H9 (cell line): ENCODE measurements at regions not wholly inside any gene's neighbourhood (a gene's known extent, or its start where the extent isn't known, plus 50 kb on each side); places are given as distances from the start of the nearest gene placed in this dataset.

ENCODE experiments used
- DNase-seq: peaks from one replicate; pipeline ENCODE4 v3.0.0-alpha.2; 2017
- H2AFZ ChIP-seq: one replicate; pipeline ENCODE4 v1.6.1; 2013; ENCODE audit warnings: mild to moderate bottlenecking, low read length, control low read depth, moderate library complexity
- H2AK5ac ChIP-seq: 2 replicates; pipeline ENCODE4 v1.6.1; 2013; ENCODE audit warnings: low read length, control low read depth, mixed read lengths; ENCODE audit not compliant: insufficient read length
- H2BK120ac ChIP-seq: one replicate; pipeline ENCODE4 v1.6.1; 2013; ENCODE audit warnings: low read depth, mild to moderate bottlenecking, low read length, control low read depth, inconsistent platforms; ENCODE audit not compliant: poor library complexity, severe bottlenecking
- H2BK12ac ChIP-seq: 2 replicates; pipeline ENCODE4 v1.6.1; 2013; ENCODE audit warnings: low read length, control low read depth, mixed read lengths, low read depth; ENCODE audit not compliant: insufficient read length
- H2BK15ac ChIP-seq: 2 replicates; pipeline ENCODE4 v1.6.1; 2013; ENCODE audit warnings: low read depth, low read length, control low read depth
- H2BK20ac ChIP-seq: one replicate; pipeline ENCODE4 v1.6.1; 2013; ENCODE audit warnings: low read depth, mild to moderate bottlenecking, low read length, control low read depth, inconsistent platforms; ENCODE audit not compliant: poor library complexity, severe bottlenecking
- H2BK5ac ChIP-seq: 2 replicates; pipeline ENCODE4 v1.6.1; 2013; ENCODE audit warnings: low read length, control low read depth, mixed read lengths; ENCODE audit not compliant: insufficient read length
- H3K14ac ChIP-seq: 2 replicates; pipeline ENCODE4 v1.6.1; 2013; ENCODE audit warnings: low read length, control low read depth; ENCODE audit not compliant: insufficient read depth
- H3K18ac ChIP-seq: 2 replicates; pipeline ENCODE4 v1.6.1; 2013; ENCODE audit warnings: low read depth, mild to moderate bottlenecking, mixed read lengths, low read length, control low read depth; ENCODE audit not compliant: insufficient read length
- H3K23ac ChIP-seq: 2 replicates; pipeline ENCODE4 v1.6.1; 2013; ENCODE audit warnings: low read length, control low read depth, mixed read lengths, low read depth; ENCODE audit not compliant: insufficient read length
- H3K23me2 ChIP-seq: 2 replicates; pipeline ENCODE4 v1.6.1; 2013; ENCODE audit warnings: low read depth, mild to moderate bottlenecking, mixed read lengths, low read length, control low read depth; ENCODE audit not compliant: insufficient read length, poor library complexity, severe bottlenecking
- H3K27ac ChIP-seq: 2 replicates; pipeline ENCODE4 v1.5.1; 2013; ENCODE audit warnings: low read length, control low read depth, mixed read lengths, low read depth; ENCODE audit not compliant: insufficient read length
- H3K27me3 ChIP-seq: 2 replicates; pipeline ENCODE4 v1.6.1; 2013; ENCODE audit warnings: low read length, control low read depth, inconsistent platforms; ENCODE audit not compliant: insufficient read depth
- H3K4ac ChIP-seq: 2 replicates; pipeline ENCODE4 v1.6.1; 2013; ENCODE audit warnings: low read depth, mild to moderate bottlenecking, control low read depth, inconsistent platforms, low read length, moderate library complexity
- H3K4me1 ChIP-seq: 2 replicates; pipeline ENCODE4 v1.6.1; 2013; ENCODE audit warnings: low read length, control low read depth, inconsistent platforms; ENCODE audit not compliant: insufficient read depth
- H3K4me2 ChIP-seq: 2 replicates; pipeline ENCODE4 v1.6.1; 2013; ENCODE audit warnings: low read length, control low read depth, mixed read lengths; ENCODE audit not compliant: insufficient read length, insufficient read depth
- H3K56ac ChIP-seq: 2 replicates; pipeline ENCODE4 v1.6.1; 2013; ENCODE audit warnings: low read depth, mild to moderate bottlenecking, mixed read lengths, low read length, control low read depth; ENCODE audit not compliant: insufficient read length
- H3K79me1 ChIP-seq: 2 replicates; pipeline ENCODE4 v1.6.1; 2013; ENCODE audit warnings: low read depth, mild to moderate bottlenecking, moderate library complexity, low read length, control low read depth, inconsistent platforms; ENCODE audit not compliant: insufficient read depth, poor library complexity, severe bottlenecking
- H3K79me2 ChIP-seq: 2 replicates; pipeline ENCODE4 v1.6.1; 2013; ENCODE audit warnings: low read length, control low read depth, inconsistent platforms; ENCODE audit not compliant: insufficient read depth
- H3K9ac ChIP-seq: 2 replicates; pipeline ENCODE4 v1.6.1; 2013; ENCODE audit warnings: low read length, control low read depth, mixed read lengths; ENCODE audit not compliant: insufficient read length; ENCODE audit errors: extremely low read depth
- H3K9me3 ChIP-seq: one replicate; pipeline ENCODE4 v1.6.1; 2013; ENCODE audit warnings: low read depth, low read length, inconsistent platforms; ENCODE audit not compliant: control insufficient read depth
- H3T11ph ChIP-seq: one replicate; pipeline ENCODE4 v1.6.1; 2013; ENCODE audit warnings: mild to moderate bottlenecking, low read length, control low read depth, inconsistent platforms
- H4K20me1 ChIP-seq: one replicate; pipeline ENCODE4 v1.6.1; 2013; ENCODE audit not compliant: control insufficient read depth, insufficient read length, insufficient read depth
- H4K5ac ChIP-seq: 2 replicates; pipeline ENCODE4 v1.6.1; 2013; ENCODE audit warnings: low read depth, mild to moderate bottlenecking, mixed read lengths, low read length, control low read depth; ENCODE audit not compliant: insufficient read length
- H4K8ac ChIP-seq: replicated peaks from 2 replicates; pipeline ENCODE4 v1.6.1; 2013; ENCODE audit warnings: low read length, control low read depth, mixed read lengths, low read depth; ENCODE audit not compliant: insufficient read length
- H4K91ac ChIP-seq: 2 replicates; pipeline ENCODE4 v1.6.1; 2013; ENCODE audit warnings: low read depth, mild to moderate bottlenecking, moderate library complexity, mixed read lengths, low read length, control low read depth; ENCODE audit not compliant: insufficient read length
- H3K27ac Mint-ChIP-seq, 3 experiments: 2 replicates in 2 of 3; 3 replicates in 1 of 3; pipeline ENCODE4 v1.8.0; 2020 to 2021; ENCODE audit warnings: mixed read lengths in 3 of 3, mild to moderate bottlenecking in 1 of 3, moderate library complexity in 1 of 3
- H3K27me3 Mint-ChIP-seq: 2 replicates; pipeline ENCODE4 v1.8.0; 2021; ENCODE audit warnings: low read depth, mild to moderate bottlenecking, moderate library complexity, mixed read lengths
- H3K36me3 Mint-ChIP-seq, 3 experiments: 2 replicates in 2 of 3; 3 replicates in 1 of 3; pipeline ENCODE4 v1.8.0; 2020 to 2021; ENCODE audit warnings: low read depth in 3 of 3, mixed read lengths in 3 of 3; ENCODE audit not compliant: insufficient read depth in 1 of 3
- H3K4me1 Mint-ChIP-seq, 2 experiments: 2 replicates each; pipeline ENCODE4 v1.8.0; 2020; ENCODE audit warnings: mixed read lengths in 2 of 2
- H3K4me3 Mint-ChIP-seq, 2 experiments: 2 replicates in 1 of 2; 3 replicates in 1 of 2; pipeline ENCODE4 v1.8.0; 2020 to 2021; ENCODE audit warnings: mild to moderate bottlenecking in 2 of 2, mixed read lengths in 2 of 2, moderate library complexity in 1 of 2
- H3K9me3 Mint-ChIP-seq, 2 experiments: 2 replicates in 1 of 2; 3 replicates in 1 of 2; pipeline ENCODE4 v1.8.0; 2020; ENCODE audit warnings: mild to moderate bottlenecking in 2 of 2, mixed read lengths in 2 of 2, moderate library complexity in 1 of 2
- CTCF ChIP-seq: fragments of 200-600 bp; sonication (generic); conservative IDR thresholded peaks from 3 replicates; pipeline ENCODE4 v1.8.0; 2021; ENCODE audit warnings: antibody characterized with exemption, mild to moderate bottlenecking
- WGBS: extraction: QIAGEN DNeasy Blood & Tissue Kit; methylation state at CpG from one replicate; pipeline ENCODE4 v1.1.7; 2013; ENCODE audit warnings: missing lambda C conversion rate, low lambda C conversion rate, mixed read lengths; ENCODE audit not compliant: insufficient read length; ENCODE audit errors: extremely low coverage; 5-methylcytosine and 5-hydroxymethylcytosine counted together

- Histone ChIP-seq H2BK20ac (no peak overlapping the region), H3K23ac (no peak overlapping the region), H3K79me2 (no peaks in the 10 kb centered on the region), H2AFZ (no peak overlapping the region), H3K27ac (no peak overlapping the region), H3T11ph (no peak overlapping the region), H4K8ac (no peak overlapping the region), H3K27me3 (no peaks in the 10 kb centered on the region), H3K23me2 (no peaks in the 10 kb centered on the region), H4K20me1 (no peaks in the 10 kb centered on the region), H3K14ac (no peak overlapping the region), H2BK12ac (no peak overlapping the region), H4K5ac (no peak overlapping the region), H2BK120ac (no peak overlapping the region), H3K4me2 (no peak overlapping the region), H3K18ac (no peak overlapping the region), H3K4ac (no peak overlapping the region), H4K91ac (no peak overlapping the region), H2BK15ac (no peak overlapping the region), H3K4me1 (no peaks in the 10 kb centered on the region), H3K9me3 (no peaks in the 10 kb centered on the region), H3K79me1 (no peaks in the 10 kb centered on the region), H3K56ac (no peak overlapping the region), H2BK5ac (no peak overlapping the region), H2AK5ac (no peak overlapping the region), H3K9ac (no peak overlapping the region)
- H3K36me3 Mint-ChIP-seq, result no peaks in the 10 kb centered on the region; a peak in 1 of 7 replicates
- peaks cover 1 to 2% of the 10 kb centered on the region in 2 experiments; a peak in 3 of 5 replicates for H3K9me3 Mint-ChIP-seq
- no peak overlapping the region for H3K27ac Mint-ChIP-seq
- peaks cover 5% of the 10 kb centered on the region for H3K27me3 Mint-ChIP-seq
- H3K4me3 Mint-ChIP-seq, result no peak overlapping the region
- no CpG with 5 or more reads among the region's 4 CpGs for WGBS
- H3K4me1 Mint-ChIP-seq, result 0 out of 4 replicates have a peak, but pooled peaks cover 0 to 1% of the 10 kb centered on the region in 2 experiments
- DNase-seq, result no peak
- TF ChIP-seq CTCF, result no peak
Measured at GRCh38 chr11:11701070-11701469, 79.3 kb upstream of the GALNT18 start.
